GM23338 (cell line): ENCODE measurements at regions not wholly inside any gene's neighbourhood (a gene's known extent, or its start where the extent isn't known, plus 50 kb on each side); places are given as distances from the start of the nearest gene placed in this dataset.

Source experiments
- POLR2AphosphoS5 ChIP-seq: IDR thresholded peaks from 2 replicates; pipeline ENCODE4 v1.6.1; 2016; ENCODE audit warnings: antibody characterized with exemption, low read depth
- TF ChIP-seq, protein P1 (sequence below), 2 experiments: fragments of 200-600 bp in 1 of 2; sonication (generic) in 1 of 2; conservative IDR thresholded peaks; 2 replicates each; pipeline versions ENCODE4 v1.5.1 to v1.6.1; 2016 to 2017; ENCODE audit warnings: antibody characterized with exemption in 2 of 2, low read depth in 2 of 2, mild to moderate bottlenecking in 2 of 2, moderate library complexity in 1 of 2

DNA sequence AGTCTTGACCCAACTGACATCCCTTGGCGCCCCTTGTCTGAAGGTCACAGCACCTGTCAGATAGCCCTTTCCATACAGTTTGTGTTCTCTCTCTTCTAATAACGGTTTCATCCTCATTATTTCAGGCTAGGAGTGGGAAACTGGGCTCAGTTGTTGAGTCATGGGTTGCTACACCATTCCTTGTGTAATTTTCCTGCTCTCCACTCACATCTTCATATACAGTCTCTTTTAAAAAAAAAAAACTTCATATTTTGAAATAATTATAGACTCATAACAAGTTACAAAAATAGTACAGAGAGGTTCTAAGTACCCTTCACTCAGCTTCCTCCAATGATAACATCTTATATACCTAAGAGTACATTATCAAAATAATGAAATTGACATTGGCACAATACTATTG lies 60.2 kb upstream of the GRPR start:
- TF ChIP-seq POLR2AphosphoS5 = no peak
- TF ChIP-seq, protein P1, sequence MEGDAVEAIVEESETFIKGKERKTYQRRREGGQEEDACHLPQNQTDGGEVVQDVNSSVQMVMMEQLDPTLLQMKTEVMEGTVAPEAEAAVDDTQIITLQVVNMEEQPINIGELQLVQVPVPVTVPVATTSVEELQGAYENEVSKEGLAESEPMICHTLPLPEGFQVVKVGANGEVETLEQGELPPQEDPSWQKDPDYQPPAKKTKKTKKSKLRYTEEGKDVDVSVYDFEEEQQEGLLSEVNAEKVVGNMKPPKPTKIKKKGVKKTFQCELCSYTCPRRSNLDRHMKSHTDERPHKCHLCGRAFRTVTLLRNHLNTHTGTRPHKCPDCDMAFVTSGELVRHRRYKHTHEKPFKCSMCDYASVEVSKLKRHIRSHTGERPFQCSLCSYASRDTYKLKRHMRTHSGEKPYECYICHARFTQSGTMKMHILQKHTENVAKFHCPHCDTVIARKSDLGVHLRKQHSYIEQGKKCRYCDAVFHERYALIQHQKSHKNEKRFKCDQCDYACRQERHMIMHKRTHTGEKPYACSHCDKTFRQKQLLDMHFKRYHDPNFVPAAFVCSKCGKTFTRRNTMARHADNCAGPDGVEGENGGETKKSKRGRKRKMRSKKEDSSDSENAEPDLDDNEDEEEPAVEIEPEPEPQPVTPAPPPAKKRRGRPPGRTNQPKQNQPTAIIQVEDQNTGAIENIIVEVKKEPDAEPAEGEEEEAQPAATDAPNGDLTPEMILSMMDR (conservative IDR thresholded peaks at IDR 0.05; ENCODE audit: low read depth in 2 of 2) = no peak
